PC-9 (cell line): ENCODE measurements at regions not wholly inside any gene's neighbourhood (a gene's known extent, or its start where the extent isn't known, plus 50 kb on each side); places are given as distances from the start of the nearest gene placed in this dataset.
"Not testable (repeated sequence)": the region's sequence is repeated elsewhere in the genome, so short reads cannot be mapped to it uniquely, and the experiment has no call there.

Experiments used
- CTCF ChIP-seq: fragments of 200-600 bp; sonication (generic); conservative IDR thresholded peaks from 2 replicates; pipeline ENCODE4 v1.6.1; 2017; ENCODE audit warnings: mixed run types, antibody characterized with exemption, mild to moderate bottlenecking, moderate library complexity
- EZH2 ChIP-seq: fragments of 200-600 bp; sonication (generic); IDR thresholded peaks from 2 replicates; pipeline ENCODE4 v1.8.0; 2017; ENCODE audit warnings: antibody characterized with exemption, low read depth

DNA sequence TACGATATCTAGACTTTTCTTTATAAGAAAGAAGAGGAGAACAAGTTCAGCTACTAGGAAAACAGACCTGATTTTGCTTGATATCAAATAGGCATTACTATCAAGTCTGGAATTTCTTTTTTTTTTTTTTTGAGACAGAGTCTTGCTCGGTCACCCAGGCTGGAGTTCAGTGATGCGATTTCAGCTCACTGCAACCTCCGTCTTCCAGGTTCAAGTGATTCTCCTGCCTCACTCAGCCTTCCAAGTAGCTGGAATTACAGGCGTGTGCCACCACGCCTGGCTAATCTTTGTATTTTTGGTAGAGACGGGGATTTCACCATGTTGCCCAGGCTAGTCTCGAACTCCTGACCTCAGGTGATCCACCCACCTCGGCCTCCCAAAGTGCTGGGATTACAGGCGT lies 78.8 kb upstream of the KLF4 start:
- TF ChIP-seq CTCF, EZH2: not testable (repeated sequence)
